Activated CD8-positive, alpha-beta memory T cell treated with anti-CD3 and anti-CD28 coated beads, Interleukin-2, amount 10 ng/mL, durations not matched to agents 7 days and 5 days (primary cell): ENCODE measurements at regions not wholly inside any gene's neighbourhood (a gene's known extent, or its start where the extent isn't known, plus 50 kb on each side); places are given as distances from the start of the nearest gene placed in this dataset.
"Not testable (repeated sequence)": the region's sequence is repeated elsewhere in the genome, so short reads cannot be mapped to it uniquely, and the experiment has no call there.

Experiments
- ATAC-seq: fragments of 150-1000 bp; cut with Tn5 transposase; one replicate; pipeline ENCODE4 v1.10.0; 2021; ENCODE audit warnings: moderate library complexity
- CTCF ChIA-PET: fragments of 350-600 bp; sonication (Branson Sonifier 250); formaldehyde crosslinking; loops from one replicate; lab custom pipeline; 2021; ENCODE audit warnings: antibody characterized with exemption; lab: Charles Lee
- DNase-seq: peaks from one replicate; pipeline ENCODE4 v3.0.0-alpha.2; 2020
- H3K27ac Mint-ChIP-seq: one replicate; pipeline ENCODE4 v1.8.0; 2021; ENCODE audit warnings: mild to moderate bottlenecking, mixed read lengths
- H3K27me3 Mint-ChIP-seq: one replicate; pipeline ENCODE4 v1.8.0; 2021; ENCODE audit warnings: mixed read lengths
- H3K36me3 Mint-ChIP-seq: one replicate; pipeline ENCODE4 v1.8.0; 2021; ENCODE audit warnings: mild to moderate bottlenecking, mixed read lengths
- H3K4me1 Mint-ChIP-seq: one replicate; pipeline ENCODE4 v1.8.0; 2021; ENCODE audit warnings: mixed read lengths
- H3K4me3 Mint-ChIP-seq: one replicate; pipeline ENCODE4 v1.8.0; 2021; ENCODE audit warnings: mild to moderate bottlenecking, moderate library complexity, mixed read lengths
- H3K9me3 Mint-ChIP-seq: one replicate; pipeline ENCODE4 v1.8.0; 2022; ENCODE audit warnings: low read depth, mixed read lengths

GRCh38 chr2:145909175-145909755 is 1389.3 kb upstream of the ZEB2 start:
- Mint-ChIP-seq H3K4me1 (no peaks in the 10 kb centered on the region), H3K27ac (no peak overlapping the region), H3K36me3 (no peaks in the 10 kb centered on the region), H3K27me3 (no peaks in the 10 kb centered on the region), H3K9me3 (no peaks in the 10 kb centered on the region), H3K4me3 (no peak overlapping the region)
- ATAC-seq = no peak
- no peak for DNase-seq
- CTCF ChIA-PET = interaction anchor here (0.7 kb wide), 1 partner anchor 9 kb away, joined by 3 read pairs; no protein-coding TSS in a partner anchor

DNA sequence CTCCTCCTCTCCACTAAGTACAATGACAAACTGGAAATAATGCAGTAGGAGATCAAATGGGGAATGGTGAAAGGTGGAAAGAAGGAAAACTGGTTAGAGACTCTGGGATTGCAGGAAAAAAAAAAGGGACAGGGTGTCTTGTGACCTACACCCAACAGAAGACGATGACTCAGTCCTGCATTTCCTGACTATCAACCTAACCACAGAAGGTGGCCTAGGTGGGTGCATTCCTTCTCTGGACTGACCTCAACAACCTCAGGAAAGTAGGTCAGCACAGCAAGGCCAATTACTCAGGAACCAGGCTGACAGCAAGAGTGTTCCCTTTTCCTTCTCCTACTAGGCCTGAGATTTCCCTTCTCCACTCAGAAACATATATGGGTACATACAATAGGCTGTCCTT is 1386.4 kb upstream of the ZEB2 start:
- no peaks in the 10 kb centered on the region for H3K9me3 Mint-ChIP-seq
- no peak overlapping the region for H3K4me3 Mint-ChIP-seq
- no peak overlapping the region for H3K27ac Mint-ChIP-seq
- no peaks in the 10 kb centered on the region for H3K27me3 Mint-ChIP-seq
- no peaks in the 10 kb centered on the region for H3K36me3 Mint-ChIP-seq
- no peak for DNase-seq
- no peaks in the 10 kb centered on the region for H3K4me1 Mint-ChIP-seq
- ATAC-seq = no peak
- CTCF ChIA-PET = no interaction called here

DNA sequence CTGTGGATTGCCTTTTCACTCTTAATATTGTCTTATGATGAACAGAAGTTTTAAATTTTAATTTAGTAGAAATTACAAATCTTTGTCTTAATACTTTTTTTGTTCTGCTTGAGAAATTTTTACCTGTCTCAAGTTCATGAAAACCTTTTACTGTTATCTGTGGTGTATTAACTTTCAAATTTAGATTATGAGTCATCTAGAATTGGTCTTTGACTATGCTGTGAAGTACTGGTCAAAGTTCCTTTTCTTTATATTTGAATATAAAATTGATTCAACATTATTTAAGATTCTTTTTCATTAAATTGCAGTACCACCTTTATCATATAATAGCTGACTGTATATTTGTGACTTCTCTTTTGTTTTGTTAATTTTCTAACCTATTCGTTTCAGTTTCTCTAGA is 1385.5 kb upstream of the ZEB2 start:
- H3K27me3 Mint-ChIP-seq = no peaks in the 10 kb centered on the region
- no peak for DNase-seq
- no peak overlapping the region for H3K4me3 Mint-ChIP-seq
- ATAC-seq = no peak
- H3K9me3 Mint-ChIP-seq = no peaks in the 10 kb centered on the region
- no peaks in the 10 kb centered on the region for H3K4me1 Mint-ChIP-seq
- H3K27ac Mint-ChIP-seq = no peak overlapping the region
- CTCF ChIA-PET = no interaction called here
- H3K36me3 Mint-ChIP-seq = no peaks in the 10 kb centered on the region

- H3K4me1 Mint-ChIP-seq = no peaks in the 10 kb centered on the region
- CTCF ChIA-PET = no interaction called here
- peaks cover 3% of the 10 kb centered on the region for H3K9me3 Mint-ChIP-seq
These were observed 1377.2 kb upstream of the ZEB2 start for GRCh38 chr2:145897151-145897550.

GRCh38 chr2:145887915-145888314 is 1368.0 kb upstream of the ZEB2 start:
- Mint-ChIP-seq H3K4me3 (no peak overlapping the region), H3K27me3 (no peaks in the 10 kb centered on the region), H3K4me1 (no peaks in the 10 kb centered on the region), H3K9me3 (no peaks in the 10 kb centered on the region), H3K36me3 (no peaks in the 10 kb centered on the region), H3K27ac (no peak overlapping the region)
- CTCF ChIA-PET = no interaction called here
- ATAC-seq (no peak), DNase-seq (no peak)

More at GRCh38 chr2:145897151-145897550, 1377.2 kb upstream of the ZEB2 start:
- ATAC-seq = no peak
- Mint-ChIP-seq H3K27ac (no peak overlapping the region), H3K4me3 (no peak overlapping the region), H3K27me3 (no peaks in the 10 kb centered on the region), H3K36me3 (no peaks in the 10 kb centered on the region)
- no peak for DNase-seq

- H3K27ac Mint-ChIP-seq, H3K36me3 Mint-ChIP-seq, H3K27me3 Mint-ChIP-seq, H3K9me3 Mint-ChIP-seq, H3K4me3 Mint-ChIP-seq, CTCF ChIA-PET, ATAC-seq, H3K4me1 Mint-ChIP-seq, DNase-seq: not testable (repeated sequence)
These were observed 1361.1 kb upstream of the ZEB2 start for GRCh38 chr2:145880997-145881396.

GRCh38 chr2:145875016-145875415 is 1355.1 kb upstream of the ZEB2 start:
- Mint-ChIP-seq H3K4me1 (no peaks in the 10 kb centered on the region), H3K36me3 (no peaks in the 10 kb centered on the region), H3K27me3 (no peaks in the 10 kb centered on the region), H3K4me3 (no peak overlapping the region), H3K27ac (no peak overlapping the region), H3K9me3 (no peaks in the 10 kb centered on the region)
- no peak for ATAC-seq
- DNase-seq = no peak
- CTCF ChIA-PET = no interaction called here

GRCh38 chr2:145874466-145874865 is 1354.5 kb upstream of the ZEB2 start:
- no peaks in the 10 kb centered on the region for H3K4me1 Mint-ChIP-seq
- CTCF ChIA-PET = no interaction called here
- H3K27me3 Mint-ChIP-seq = no peaks in the 10 kb centered on the region
- no peak overlapping the region for H3K27ac Mint-ChIP-seq
- DNase-seq (no peak), ATAC-seq (no peak)
- no peaks in the 10 kb centered on the region for H3K9me3 Mint-ChIP-seq
- H3K36me3 Mint-ChIP-seq = no peaks in the 10 kb centered on the region
- H3K4me3 Mint-ChIP-seq = no peak overlapping the region

GRCh38 chr2:145864501-145864900 is 1344.6 kb upstream of the ZEB2 start:
- H3K9me3 Mint-ChIP-seq = no peaks in the 10 kb centered on the region
- no peaks in the 10 kb centered on the region for H3K4me1 Mint-ChIP-seq
- H3K27ac Mint-ChIP-seq = no peak overlapping the region
- DNase-seq (no peak), ATAC-seq (no peak)
- CTCF ChIA-PET = no interaction called here
- no peaks in the 10 kb centered on the region for H3K36me3 Mint-ChIP-seq
- H3K27me3 Mint-ChIP-seq = no peaks in the 10 kb centered on the region
- H3K4me3 Mint-ChIP-seq = no peak overlapping the region

GRCh38 chr2:145861940-145862339 is 1342.0 kb upstream of the ZEB2 start:
- no peaks in the 10 kb centered on the region for H3K36me3 Mint-ChIP-seq
- no peaks in the 10 kb centered on the region for H3K4me1 Mint-ChIP-seq
- H3K9me3 Mint-ChIP-seq = no peaks in the 10 kb centered on the region
- CTCF ChIA-PET = no interaction called here
- no peak overlapping the region for H3K27ac Mint-ChIP-seq
- DNase-seq (no peak), ATAC-seq (no peak)
- no peak overlapping the region for H3K4me3 Mint-ChIP-seq
- no peaks in the 10 kb centered on the region for H3K27me3 Mint-ChIP-seq

GRCh38 chr2:145860083-145860482 is 1340.2 kb upstream of the ZEB2 start:
- no peaks in the 10 kb centered on the region for H3K27me3 Mint-ChIP-seq
- H3K36me3 Mint-ChIP-seq = no peaks in the 10 kb centered on the region
- no peaks in the 10 kb centered on the region for H3K4me1 Mint-ChIP-seq
- no peak overlapping the region for H3K4me3 Mint-ChIP-seq
- no peak overlapping the region for H3K27ac Mint-ChIP-seq
- no peaks in the 10 kb centered on the region for H3K9me3 Mint-ChIP-seq
- ATAC-seq = no peak
- DNase-seq = no peak
- CTCF ChIA-PET = no interaction called here

- no peaks in the 10 kb centered on the region for H3K27me3 Mint-ChIP-seq
- no peaks in the 10 kb centered on the region for H3K36me3 Mint-ChIP-seq
- no peaks in the 10 kb centered on the region for H3K4me1 Mint-ChIP-seq
- CTCF ChIA-PET = no interaction called here
- no peaks in the 10 kb centered on the region for H3K9me3 Mint-ChIP-seq
- DNase-seq (no peak), ATAC-seq (no peak)
- H3K4me3 Mint-ChIP-seq = no peak overlapping the region
- H3K27ac Mint-ChIP-seq = no peak overlapping the region
These were observed 1335.2 kb upstream of the ZEB2 start for GRCh38 chr2:145855142-145855541.

DNA sequence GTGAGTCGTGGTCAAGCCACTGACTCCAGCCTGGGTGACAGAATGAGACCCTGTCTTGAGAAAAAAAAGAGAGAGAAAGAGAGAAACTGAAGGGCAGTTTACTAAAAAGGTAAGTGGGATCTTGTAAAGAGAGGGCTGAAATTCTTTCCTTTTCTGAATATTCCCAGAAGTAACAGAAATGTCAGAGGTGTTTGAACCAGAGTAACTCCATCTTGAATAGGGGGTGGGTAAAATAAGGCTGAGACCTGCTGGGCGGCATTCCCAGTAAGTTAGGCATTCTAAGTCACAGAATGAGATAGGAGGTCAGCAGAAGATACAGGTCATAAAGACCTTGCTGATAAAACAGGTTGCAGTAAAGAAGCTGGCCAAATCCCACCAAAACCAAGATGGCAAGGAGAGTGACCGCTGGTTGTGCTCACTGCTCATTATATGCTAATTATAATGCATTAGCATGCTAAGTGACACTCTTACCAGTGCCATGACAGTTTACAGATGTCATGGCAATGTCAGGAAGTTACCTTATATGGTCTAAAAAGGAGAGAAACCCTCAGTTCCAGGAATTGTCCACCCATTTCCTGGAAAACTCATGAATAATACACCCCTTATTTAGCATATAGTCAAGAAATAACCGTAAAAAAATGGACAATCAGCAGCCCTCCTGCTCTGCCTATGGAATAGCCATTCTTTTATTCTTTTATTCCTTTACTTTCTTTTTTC is 1334.3 kb upstream of the ZEB2 start:
- H3K4me1 Mint-ChIP-seq = no peaks in the 10 kb centered on the region
- no peak overlapping the region for H3K27ac Mint-ChIP-seq
- H3K9me3 Mint-ChIP-seq = no peaks in the 10 kb centered on the region
- no peaks in the 10 kb centered on the region for H3K36me3 Mint-ChIP-seq
- CTCF ChIA-PET = no interaction called here
- DNase-seq = no peak
- H3K4me3 Mint-ChIP-seq = no peak overlapping the region
- ATAC-seq = no peak
- H3K27me3 Mint-ChIP-seq = no peaks in the 10 kb centered on the region

- no peak overlapping the region for H3K27ac Mint-ChIP-seq
- DNase-seq = no peak
- no peak overlapping the region for H3K4me3 Mint-ChIP-seq
- no peaks in the 10 kb centered on the region for H3K36me3 Mint-ChIP-seq
- no peak for ATAC-seq
- CTCF ChIA-PET = no interaction called here
- H3K27me3 Mint-ChIP-seq = no peaks in the 10 kb centered on the region
- H3K4me1 Mint-ChIP-seq = no peaks in the 10 kb centered on the region
- no peaks in the 10 kb centered on the region for H3K9me3 Mint-ChIP-seq
These were observed 1331.8 kb upstream of the ZEB2 start for GRCh38 chr2:145851730-145852129.
